ENCODE measurements at regions not wholly inside any gene's neighbourhood (a gene's known extent, or its start where the extent isn't known, plus 50 kb on each side); places are given as distances from the start of the nearest gene placed in this dataset.

DNA sequence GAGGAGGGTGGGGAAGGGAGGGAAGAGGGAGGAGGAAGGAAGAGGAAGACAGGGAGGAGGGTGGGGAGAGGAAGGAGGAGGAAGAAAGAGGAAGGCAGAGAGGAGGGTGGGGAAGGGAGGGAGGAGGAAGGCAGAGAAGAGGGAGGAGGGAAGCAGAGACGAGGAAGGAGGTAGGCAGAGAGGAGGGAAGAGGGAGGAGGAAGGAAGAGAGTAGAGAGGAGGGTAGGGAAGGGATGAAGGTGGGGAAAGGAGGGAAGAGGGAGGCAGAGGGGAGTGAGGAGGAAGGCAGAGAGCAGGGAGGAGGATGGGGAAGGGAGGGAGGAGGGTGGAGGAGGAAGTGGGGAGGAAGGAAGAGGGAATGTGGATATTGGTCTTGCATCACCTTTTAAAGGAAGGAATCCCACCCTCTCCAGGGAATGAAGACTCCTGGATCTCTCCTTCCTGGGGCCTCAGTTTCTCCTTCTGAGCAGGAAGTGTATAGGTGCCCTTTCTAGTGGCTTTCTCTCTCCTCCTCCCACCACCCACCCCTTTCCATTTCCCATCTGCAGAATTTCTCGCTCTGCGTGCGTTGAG, 188.9 kb upstream of the ZNF618 start:
- DNase-seq (ENCODE audit: low read depth) = no peak
- H3K4me3 ChIP-seq (ENCODE audit: low read depth, low read length) = no peak overlapping the region
- TF ChIP-seq, protein P1, sequence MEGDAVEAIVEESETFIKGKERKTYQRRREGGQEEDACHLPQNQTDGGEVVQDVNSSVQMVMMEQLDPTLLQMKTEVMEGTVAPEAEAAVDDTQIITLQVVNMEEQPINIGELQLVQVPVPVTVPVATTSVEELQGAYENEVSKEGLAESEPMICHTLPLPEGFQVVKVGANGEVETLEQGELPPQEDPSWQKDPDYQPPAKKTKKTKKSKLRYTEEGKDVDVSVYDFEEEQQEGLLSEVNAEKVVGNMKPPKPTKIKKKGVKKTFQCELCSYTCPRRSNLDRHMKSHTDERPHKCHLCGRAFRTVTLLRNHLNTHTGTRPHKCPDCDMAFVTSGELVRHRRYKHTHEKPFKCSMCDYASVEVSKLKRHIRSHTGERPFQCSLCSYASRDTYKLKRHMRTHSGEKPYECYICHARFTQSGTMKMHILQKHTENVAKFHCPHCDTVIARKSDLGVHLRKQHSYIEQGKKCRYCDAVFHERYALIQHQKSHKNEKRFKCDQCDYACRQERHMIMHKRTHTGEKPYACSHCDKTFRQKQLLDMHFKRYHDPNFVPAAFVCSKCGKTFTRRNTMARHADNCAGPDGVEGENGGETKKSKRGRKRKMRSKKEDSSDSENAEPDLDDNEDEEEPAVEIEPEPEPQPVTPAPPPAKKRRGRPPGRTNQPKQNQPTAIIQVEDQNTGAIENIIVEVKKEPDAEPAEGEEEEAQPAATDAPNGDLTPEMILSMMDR (IDR thresholded peaks at IDR 0.05; ENCODE audit: low read depth, low read length, missing control alignments) = no peak

DNA sequence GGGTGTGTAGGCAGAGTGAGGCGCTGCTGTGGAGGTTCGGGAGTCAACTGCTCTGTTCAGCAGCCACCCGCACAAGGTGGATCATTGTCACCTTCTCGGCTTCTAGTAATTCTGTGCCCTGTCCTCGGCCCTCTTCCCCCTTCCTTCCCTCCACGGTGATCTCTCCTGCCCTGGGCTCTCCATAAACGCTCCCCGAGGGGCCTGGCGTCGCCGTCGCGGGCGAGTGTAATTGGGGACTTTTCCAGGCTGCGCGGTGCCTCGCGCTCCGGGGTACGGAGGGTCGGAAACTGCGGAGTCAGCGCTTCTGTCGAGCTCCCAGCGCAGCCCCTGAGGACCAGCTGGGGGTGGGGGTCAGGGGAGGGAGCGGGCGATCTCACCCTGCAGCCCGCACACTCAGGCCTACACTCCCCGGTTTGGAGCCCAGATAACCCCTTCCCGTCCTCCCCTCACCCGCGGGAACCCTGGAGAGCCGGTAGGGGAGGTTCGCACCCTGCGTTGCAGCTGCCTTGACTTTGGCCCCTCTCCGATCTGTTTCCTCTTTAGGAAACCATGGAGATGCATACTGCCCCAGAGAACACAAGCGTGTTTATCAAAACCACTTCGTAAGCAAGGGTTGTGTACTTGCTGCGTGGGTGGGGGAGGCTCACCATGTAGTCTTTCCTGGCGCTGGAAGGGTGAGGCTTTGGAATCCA, 188.3 kb upstream of the ZNF618 start:
- no peak overlapping the region for H3K4me3 ChIP-seq (ENCODE audit: low read depth, low read length)
- no peak for DNase-seq (ENCODE audit: low read depth)

DNA sequence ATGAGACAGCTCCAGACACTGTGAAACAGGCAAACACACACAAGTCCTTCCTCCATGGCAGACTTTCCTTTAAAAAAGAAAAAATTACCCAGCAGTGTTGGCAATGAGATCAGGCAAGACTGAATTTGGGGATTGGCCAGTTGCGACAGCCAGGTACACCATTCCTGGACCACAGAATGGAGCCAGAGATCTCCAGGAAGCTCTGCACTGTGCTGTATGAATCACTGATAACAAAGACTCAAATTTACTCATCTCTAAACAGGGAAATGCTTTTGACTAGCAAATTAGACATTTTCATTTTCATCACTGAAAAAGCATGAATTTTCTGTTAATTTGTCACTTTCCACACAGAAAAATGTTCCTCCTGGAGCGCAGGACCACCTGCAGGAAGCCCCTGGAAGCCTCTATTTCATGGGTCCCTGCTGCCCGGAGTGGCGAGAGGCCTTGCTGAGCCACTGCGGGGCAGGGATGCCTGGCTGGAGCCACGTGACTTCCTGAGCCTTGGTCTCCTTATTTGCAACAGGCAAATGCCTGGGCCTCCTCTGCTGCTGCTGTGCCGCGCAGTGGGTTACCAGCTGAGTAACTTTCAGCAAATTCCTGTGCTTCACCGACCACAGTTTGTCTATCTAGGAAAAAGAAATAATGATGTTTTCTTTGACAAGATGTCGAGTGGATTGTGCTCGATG, 185.9 kb upstream of the ZNF618 start:
- no peak overlapping the region for H3K4me3 ChIP-seq (ENCODE audit: low read depth, low read length)
- no peak for DNase-seq (ENCODE audit: low read depth)
- TF ChIP-seq, protein P1 (IDR thresholded peaks at IDR 0.05; ENCODE audit: low read depth, low read length, missing control alignments) = no peak

More for the DNA sequence above, 188.3 kb upstream of the ZNF618 start:
- TF ChIP-seq, protein P1 (IDR thresholded peaks at IDR 0.05; ENCODE audit: low read depth, low read length, missing control alignments) = no peak

DNA sequence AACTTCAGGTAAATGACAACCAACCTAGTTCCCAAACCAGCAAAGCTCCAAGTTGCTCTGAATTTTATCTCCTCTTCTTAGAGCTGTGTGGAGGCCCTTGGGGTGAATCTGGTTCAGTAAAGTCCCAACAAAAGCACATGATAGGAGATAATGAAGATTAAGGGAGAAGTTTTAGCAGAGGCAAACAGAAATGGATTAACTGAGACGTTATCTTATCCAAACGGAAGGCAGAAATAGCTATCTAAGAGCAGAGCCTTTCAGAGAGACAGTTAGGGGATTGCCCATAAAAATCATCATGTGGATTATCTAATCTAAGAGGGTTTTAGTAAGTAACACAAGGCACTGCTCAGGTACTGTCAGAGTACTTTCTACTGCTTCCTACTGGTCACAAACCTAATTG, 183.9 kb upstream of the ZNF618 start:
- TF ChIP-seq, protein P1 (IDR thresholded peaks at IDR 0.05; ENCODE audit: low read depth, low read length, missing control alignments) = no peak
- H3K4me3 ChIP-seq (ENCODE audit: low read depth, low read length) = no peak overlapping the region
- DNase-seq (ENCODE audit: low read depth) = no peak

DNA sequence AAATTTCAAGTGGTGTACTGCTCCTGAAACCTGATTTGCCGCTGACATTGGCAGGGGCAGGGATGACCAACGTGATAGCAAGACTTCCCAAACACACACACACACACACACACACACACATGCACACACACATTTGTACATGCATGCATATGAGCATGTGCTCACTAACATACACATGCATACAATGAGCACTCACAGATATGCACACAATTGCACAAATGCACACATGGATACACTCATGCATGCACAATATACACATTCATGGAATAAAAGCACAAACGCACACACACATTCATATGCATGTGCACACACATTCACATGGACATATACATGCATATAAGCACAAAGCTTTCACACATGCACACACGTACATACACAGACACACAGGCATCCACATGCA, 181.2 kb upstream of the ZNF618 start:
- H3K4me3 ChIP-seq (ENCODE audit: low read depth, low read length) = no peak overlapping the region
- TF ChIP-seq, protein P1 (IDR thresholded peaks at IDR 0.05; ENCODE audit: low read depth, low read length, missing control alignments) = no peak
- DNase-seq (ENCODE audit: low read depth) = no peak

DNA sequence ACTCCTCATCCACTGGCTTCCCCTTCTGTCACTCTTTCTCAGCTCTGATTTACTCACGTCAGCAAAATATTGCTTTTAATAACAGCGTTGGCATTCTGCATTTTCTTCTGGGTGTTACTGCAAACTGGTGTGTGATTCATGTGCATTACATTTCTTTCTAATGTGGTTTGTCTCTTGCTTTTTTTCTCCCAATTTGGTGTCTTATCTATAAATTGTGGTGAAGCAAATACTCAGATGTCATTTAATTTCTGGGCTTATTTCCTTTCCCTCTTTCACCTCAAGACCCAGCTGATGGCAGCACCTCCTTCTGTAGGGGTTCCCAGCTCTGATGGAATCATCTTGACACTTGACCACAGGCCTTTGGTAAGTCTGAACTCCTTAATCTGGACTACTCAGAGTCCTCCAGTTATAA, 180.7 kb upstream of the ZNF618 start:
- TF ChIP-seq, protein P1 (IDR thresholded peaks at IDR 0.05; ENCODE audit: low read depth, low read length, missing control alignments) = no peak
- no peak overlapping the region for H3K4me3 ChIP-seq (ENCODE audit: low read depth, low read length)
- no peak for DNase-seq (ENCODE audit: low read depth)
